ENCODE measurements at regions not wholly inside any gene's neighbourhood (a gene's known extent, or its start where the extent isn't known, plus 50 kb on each side); places are given as distances from the start of the nearest gene placed in this dataset.
"Not testable (repeated sequence)": the region's sequence is repeated elsewhere in the genome, so short reads cannot be mapped to it uniquely, and the experiment has no call there.

DNA sequence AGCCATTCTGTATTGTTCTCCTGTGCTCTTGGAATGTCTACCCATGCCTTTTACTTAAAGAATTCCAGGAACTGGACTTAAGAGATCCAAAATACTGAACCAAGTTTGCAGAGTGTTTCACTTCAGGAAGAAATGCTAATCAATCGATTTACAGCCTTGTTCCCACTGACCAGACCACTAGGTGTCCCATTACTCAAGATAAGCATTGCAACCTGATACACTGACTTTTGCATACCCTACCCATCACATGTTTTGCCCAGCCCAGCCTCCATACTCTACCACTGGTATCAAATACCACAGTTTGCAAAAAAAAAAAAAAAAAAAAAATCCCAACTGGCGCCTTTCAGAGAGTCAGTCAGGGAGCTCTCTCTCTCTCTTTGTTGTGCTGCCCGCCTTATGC, 550.8 kb downstream of the CDH9 start:
- TF ChIP-seq, protein P1, sequence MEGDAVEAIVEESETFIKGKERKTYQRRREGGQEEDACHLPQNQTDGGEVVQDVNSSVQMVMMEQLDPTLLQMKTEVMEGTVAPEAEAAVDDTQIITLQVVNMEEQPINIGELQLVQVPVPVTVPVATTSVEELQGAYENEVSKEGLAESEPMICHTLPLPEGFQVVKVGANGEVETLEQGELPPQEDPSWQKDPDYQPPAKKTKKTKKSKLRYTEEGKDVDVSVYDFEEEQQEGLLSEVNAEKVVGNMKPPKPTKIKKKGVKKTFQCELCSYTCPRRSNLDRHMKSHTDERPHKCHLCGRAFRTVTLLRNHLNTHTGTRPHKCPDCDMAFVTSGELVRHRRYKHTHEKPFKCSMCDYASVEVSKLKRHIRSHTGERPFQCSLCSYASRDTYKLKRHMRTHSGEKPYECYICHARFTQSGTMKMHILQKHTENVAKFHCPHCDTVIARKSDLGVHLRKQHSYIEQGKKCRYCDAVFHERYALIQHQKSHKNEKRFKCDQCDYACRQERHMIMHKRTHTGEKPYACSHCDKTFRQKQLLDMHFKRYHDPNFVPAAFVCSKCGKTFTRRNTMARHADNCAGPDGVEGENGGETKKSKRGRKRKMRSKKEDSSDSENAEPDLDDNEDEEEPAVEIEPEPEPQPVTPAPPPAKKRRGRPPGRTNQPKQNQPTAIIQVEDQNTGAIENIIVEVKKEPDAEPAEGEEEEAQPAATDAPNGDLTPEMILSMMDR (IDR thresholded peaks at IDR 0.05; ENCODE audit: borderline replicate concordance, insufficient read depth, low read depth, low read length) = no peak
- H3K4me3 ChIP-seq (ENCODE audit: low read depth, low read length) = no peak overlapping the region

DNA sequence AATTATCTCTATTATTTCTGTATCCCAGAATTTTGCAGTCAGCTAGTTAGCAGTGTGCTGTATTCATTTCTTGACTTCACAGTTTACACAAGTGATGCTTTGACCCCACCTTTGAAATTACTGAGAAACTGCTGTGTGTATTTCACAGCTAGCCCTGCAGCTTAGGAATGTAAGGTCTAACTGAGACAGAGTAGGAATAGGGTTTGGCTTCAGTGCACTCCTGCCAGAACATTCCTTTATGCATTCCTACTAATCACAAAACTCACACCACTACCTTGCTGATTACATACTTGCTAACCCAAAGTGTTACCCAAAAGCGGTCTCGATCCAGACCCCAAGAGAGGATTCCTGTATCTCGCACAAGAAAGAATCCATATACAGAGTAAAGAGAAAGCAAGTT, 551.8 kb downstream of the CDH9 start:
- TF ChIP-seq, protein P1 (IDR thresholded peaks at IDR 0.05; ENCODE audit: borderline replicate concordance, insufficient read depth, low read depth, low read length) = no peak
- H3K4me3 ChIP-seq (ENCODE audit: low read depth, low read length) = no peak overlapping the region

DNA sequence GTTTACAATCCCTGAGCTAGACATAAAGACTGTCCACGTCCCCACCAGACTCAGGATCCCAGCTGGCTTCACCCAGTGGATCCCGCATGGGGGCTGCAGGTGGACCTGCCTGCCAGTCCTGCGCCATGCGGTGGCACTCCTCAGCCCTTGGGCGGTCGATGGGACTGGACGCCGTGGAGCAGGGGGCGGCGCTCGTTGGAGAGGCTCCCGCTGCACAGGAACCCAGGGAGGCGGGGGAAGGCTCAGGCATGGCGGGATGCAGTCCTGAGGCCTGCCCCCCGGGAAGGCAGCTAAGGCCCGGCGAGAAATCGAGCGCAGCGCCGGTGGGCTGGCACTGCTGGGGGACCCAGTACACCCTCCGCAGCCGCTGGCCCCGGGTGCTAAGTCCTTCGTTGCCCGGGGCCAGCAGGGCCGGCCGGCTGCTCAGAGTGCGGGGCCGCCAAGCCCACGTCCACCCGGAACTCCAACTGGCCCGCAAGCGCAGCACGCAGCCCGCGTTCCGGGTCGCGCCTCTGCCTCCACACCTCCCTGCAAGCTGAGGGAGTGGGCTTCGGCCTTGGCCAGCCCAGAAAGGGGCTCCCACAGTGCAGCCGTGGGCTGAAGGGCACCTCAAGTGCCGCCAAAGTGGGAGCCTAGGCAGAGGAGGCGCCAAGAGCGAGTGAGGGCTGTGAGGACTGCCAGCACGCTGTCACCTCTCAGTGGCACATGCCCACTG, 553.1 kb downstream of the CDH9 start:
- not testable (repeated sequence) for H3K4me3 ChIP-seq (ENCODE audit: low read depth, low read length)

DNA sequence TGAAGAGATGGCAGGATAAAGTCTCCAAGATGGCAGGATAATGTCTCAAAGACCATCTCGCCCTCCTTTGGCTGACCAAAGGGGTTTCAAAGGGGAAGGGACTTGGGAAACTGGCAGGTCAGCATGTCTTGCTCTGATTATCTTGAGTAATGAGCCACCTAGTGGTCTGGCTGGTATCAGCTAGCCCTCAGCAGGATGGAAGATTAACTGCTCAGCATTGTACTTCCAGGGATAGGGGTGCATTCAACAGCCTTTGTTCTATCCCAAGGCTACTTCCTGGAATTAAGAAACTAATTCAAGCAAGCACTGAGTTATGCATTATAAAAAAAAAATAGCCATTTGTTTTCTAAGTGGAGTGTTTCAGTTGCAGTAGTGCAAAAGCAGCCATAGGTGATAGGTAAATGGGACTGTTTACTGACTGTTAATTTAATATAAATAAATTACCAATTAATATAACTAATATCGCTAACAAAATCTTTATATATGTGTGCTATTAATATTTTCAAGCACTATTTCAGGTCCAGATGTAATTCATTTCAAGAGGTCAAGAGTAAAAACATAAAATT, 555.5 kb downstream of the CDH9 start:
- no peak overlapping the region for H3K4me3 ChIP-seq (ENCODE audit: low read depth, low read length)
- TF ChIP-seq, protein P1 (IDR thresholded peaks at IDR 0.05; ENCODE audit: borderline replicate concordance, insufficient read depth, low read depth, low read length) = peak; percentile 49; the same call in 1 of the 2 replicates

DNA sequence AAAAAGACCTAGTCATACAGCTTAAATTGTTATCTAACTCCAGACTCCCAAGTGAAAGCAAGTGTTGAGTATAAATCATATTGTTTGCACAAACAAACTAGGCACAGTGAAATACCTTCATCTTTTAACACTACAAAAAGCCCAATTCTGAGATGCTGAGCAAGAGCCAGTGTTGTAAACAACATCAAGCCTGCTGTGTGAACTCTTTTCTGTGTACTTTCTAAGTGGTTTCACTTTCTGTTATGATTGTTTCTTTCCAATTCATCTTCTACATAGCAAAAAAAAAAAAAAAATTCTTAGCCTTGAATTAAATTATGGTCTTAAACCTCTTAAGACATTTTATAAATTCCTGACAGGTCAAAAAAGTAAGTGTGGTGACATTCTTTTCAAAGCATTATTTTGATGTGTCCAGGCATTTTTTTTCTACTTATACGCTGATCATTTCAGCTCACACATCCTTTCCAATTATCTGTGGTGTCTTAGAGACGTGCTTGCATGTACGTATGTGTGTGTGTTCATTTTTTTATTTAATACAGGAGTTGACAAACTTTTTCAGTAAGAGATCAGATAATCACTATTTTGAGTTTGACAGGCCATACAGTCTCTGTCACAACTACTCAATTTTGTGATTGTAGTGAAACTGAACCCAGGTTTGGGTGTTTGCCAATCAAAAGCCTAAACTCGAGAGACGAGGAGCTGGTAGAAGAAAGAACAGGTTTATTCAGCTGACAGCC, 556.1 kb downstream of the CDH9 start:
- TF ChIP-seq, protein P1 (IDR thresholded peaks at IDR 0.05; ENCODE audit: borderline replicate concordance, insufficient read depth, low read depth, low read length) = no peak
- no peak overlapping the region for H3K4me3 ChIP-seq (ENCODE audit: low read depth, low read length)

DNA sequence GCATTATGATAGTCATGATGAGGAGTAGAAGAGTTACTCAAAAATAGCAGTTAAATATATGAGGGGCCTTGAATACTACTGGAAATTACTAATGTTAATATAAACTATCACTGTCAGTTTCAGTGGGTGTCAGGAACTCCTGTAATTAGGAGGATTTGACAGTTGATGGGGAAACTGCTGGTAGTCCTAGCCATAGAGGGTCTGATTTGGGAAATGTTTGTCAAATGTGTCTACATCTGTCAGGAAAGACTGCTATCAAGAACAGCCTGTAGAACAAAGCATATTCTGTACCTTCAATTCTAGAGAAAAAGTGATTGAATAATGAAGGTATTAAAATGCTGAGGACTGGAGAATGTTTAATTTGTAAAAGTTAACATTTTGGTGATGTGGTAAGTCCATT, 567.9 kb downstream of the CDH9 start:
- H3K4me3 ChIP-seq (ENCODE audit: low read depth, low read length) = no peak overlapping the region
- TF ChIP-seq, protein P1 (IDR thresholded peaks at IDR 0.05; ENCODE audit: borderline replicate concordance, insufficient read depth, low read depth, low read length) = no peak

DNA sequence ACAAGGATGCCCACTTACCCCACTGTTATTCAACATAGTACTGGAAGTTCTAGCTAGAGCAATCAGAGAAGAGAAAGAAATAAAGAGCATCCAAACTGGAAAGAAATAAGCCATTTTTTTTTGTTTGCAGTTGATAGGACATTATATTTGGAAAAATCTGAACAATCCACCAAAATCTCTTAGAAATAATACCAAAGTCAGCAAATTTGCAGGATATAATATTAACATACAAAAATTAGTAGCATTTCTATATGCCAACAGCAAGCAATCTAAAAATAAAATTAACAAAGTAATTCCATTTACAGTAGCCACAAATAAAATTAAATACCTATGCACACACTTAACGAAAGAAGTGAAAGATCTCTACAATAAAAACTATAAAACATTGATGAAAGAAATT, 599.3 kb downstream of the CDH9 start:
- TF ChIP-seq, protein P1 (IDR thresholded peaks at IDR 0.05; ENCODE audit: borderline replicate concordance, insufficient read depth, low read depth, low read length) = no peak
- H3K4me3 ChIP-seq (ENCODE audit: low read depth, low read length) = no peak overlapping the region
